Left lung (tissue), 4 donors: ENCODE measurements at regions not wholly inside any gene's neighbourhood (a gene's known extent, or its start where the extent isn't known, plus 50 kb on each side); places are given as distances from the start of the nearest gene placed in this dataset.

Source experiments
- ATAC-seq: fragments of 200-7000 bp; cut with Tn5 transposase; one replicate; pipeline ENCODE4 v1.9.1; 2020; ENCODE audit warnings: moderate library complexity
- DNase-seq, 4 donors: peaks; one replicate each; pipeline ENCODE4 v3.0.0-alpha.2; 2013 to 2020
- H3K27ac ChIP-seq, 2 donors: fragments of 200-600 bp; sonication (generic) in 1 of 2; one replicate each; pipeline versions ENCODE4 v1.5.0 to v1.8.0; 2020 to 2021
- H3K27me3 ChIP-seq, 2 donors: fragments of 200-600 bp; sonication (generic) in 1 of 2; one replicate each; pipeline versions ENCODE4 v1.5.0 to v1.8.0; 2020 to 2021
- H3K36me3 ChIP-seq, 2 donors: fragments of 200-600 bp; sonication (generic) in 1 of 2; one replicate each; pipeline versions ENCODE4 v1.5.0 to v1.8.0; 2020 to 2021
- H3K4me1 ChIP-seq, 2 donors: fragments of 200-600 bp; one replicate each; pipeline ENCODE4 v1.8.0; 2021
- H3K4me3 ChIP-seq, 2 donors: fragments of 200-600 bp; sonication (generic) in 1 of 2; one replicate each; pipeline versions ENCODE4 v1.5.0 to v1.8.0; 2020 to 2021; ENCODE audit warnings: mild to moderate bottlenecking in 1 of 2
- H3K9me3 ChIP-seq, 2 donors: fragments of 200-600 bp; sonication (generic) in 1 of 2; one replicate each; pipeline versions ENCODE4 v1.5.0 to v1.8.0; 2020 to 2021
- CTCF ChIP-seq, 2 donors: fragments of 200-600 bp; sonication (generic) in 1 of 2; IDR thresholded peaks; one replicate each; pipeline versions ENCODE4 v1.5.0 to v1.8.0; 2021; ENCODE audit warnings: antibody characterized with exemption in 2 of 2
- intact Hi-C, 2 donors: fragments of 100-400 bp; cut with DNase I; formaldehyde crosslinking; loops; one replicate each; pipeline versions ENCODE4 v1.11.2 to v1.14.2; 2022
- donor health status: DM: no; HTN: yes; CAD: no.
- donor health status: DM: no; HTN: no; CAD: no.

GRCh38 chr5:89071941-89072331, 189.0 kb upstream of the MEF2C start:
- H3K27ac ChIP-seq = no peak overlapping the region
- intact Hi-C loops = no loop called here
- H3K27me3 ChIP-seq = no peaks in the 10 kb centered on the region
- H3K4me1 ChIP-seq = no peaks in the 10 kb centered on the region
- H3K36me3 ChIP-seq = no peaks in the 10 kb centered on the region
- ATAC-seq (no peak), DNase-seq (no peak)
- no peak for TF ChIP-seq CTCF (IDR thresholded peaks at IDR 0.05)
- H3K9me3 ChIP-seq = no peaks in the 10 kb centered on the region
- no peak overlapping the region for H3K4me3 ChIP-seq

GRCh38 chr5:89071101-89071940, 188.3 kb upstream of the MEF2C start:
- Histone ChIP-seq H3K27ac (no peak overlapping the region), H3K36me3 (no peaks in the 10 kb centered on the region)
- no peak for TF ChIP-seq CTCF (IDR thresholded peaks at IDR 0.05)

GRCh38 chr5:89069591-89069990, 186.6 kb upstream of the MEF2C start:
- ATAC-seq (no peak), DNase-seq (no peak)
- Histone ChIP-seq H3K27ac (no peak overlapping the region), H3K4me3 (no peak overlapping the region), H3K9me3 (no peaks in the 10 kb centered on the region), H3K36me3 (no peaks in the 10 kb centered on the region), H3K4me1 (no peaks in the 10 kb centered on the region), H3K27me3 (no peaks in the 10 kb centered on the region)
- intact Hi-C loops = no loop called here
- TF ChIP-seq CTCF (IDR thresholded peaks at IDR 0.05) = no peak

More at GRCh38 chr5:89071101-89071940, 188.3 kb upstream of the MEF2C start:
- H3K9me3 ChIP-seq = no peaks in the 10 kb centered on the region
- H3K27me3 ChIP-seq = no peaks in the 10 kb centered on the region
- intact Hi-C loops = no loop called here
- ATAC-seq = no peak
- DNase-seq = no peak
- no peak overlapping the region for H3K4me3 ChIP-seq
- H3K4me1 ChIP-seq = no peaks in the 10 kb centered on the region

- TF ChIP-seq CTCF (IDR thresholded peaks at IDR 0.05) = no peak
- Histone ChIP-seq H3K9me3 (no peaks in the 10 kb centered on the region), H3K27me3 (no peaks in the 10 kb centered on the region), H3K36me3 (no peaks in the 10 kb centered on the region), H3K27ac (no peak overlapping the region), H3K4me3 (no peak overlapping the region), H3K4me1 (no peaks in the 10 kb centered on the region)
- DNase-seq (no peak), ATAC-seq (no peak)
- intact Hi-C loops = no loop called here
Measured at GRCh38 chr5:89067362-89067761, 184.4 kb upstream of the MEF2C start.

GRCh38 chr5:89065919-89066318, 182.9 kb upstream of the MEF2C start:
- no peak for TF ChIP-seq CTCF (IDR thresholded peaks at IDR 0.05)
- Histone ChIP-seq H3K27me3 (no peaks in the 10 kb centered on the region), H3K9me3 (no peaks in the 10 kb centered on the region), H3K36me3 (no peaks in the 10 kb centered on the region), H3K27ac (no peak overlapping the region), H3K4me3 (no peak overlapping the region), H3K4me1 (no peaks in the 10 kb centered on the region)
- ATAC-seq = no peak
- intact Hi-C loops = no loop called here
- no peak for DNase-seq
